IMR-90 (cell line): ENCODE measurements at regions not wholly inside any gene's neighbourhood (a gene's known extent, or its start where the extent isn't known, plus 50 kb on each side); places are given as distances from the start of the nearest gene placed in this dataset.

Experiments used
- CEBPB ChIP-seq: IDR thresholded peaks from 2 replicates; pipeline ENCODE4 v1.6.1; 2012; ENCODE audit warnings: low read depth, low read length, improper control_type of control experiment
- MAFK ChIP-seq: IDR thresholded peaks from 2 replicates; pipeline ENCODE4 v1.6.1; 2012; ENCODE audit warnings: low read depth, low read length, improper control_type of control experiment
- MAZ ChIP-seq: IDR thresholded peaks from 2 replicates; pipeline ENCODE4 v1.6.1; 2012; ENCODE audit warnings: low read depth, mild to moderate bottlenecking, low read length, improper control_type of control experiment, moderate library complexity, borderline replicate concordance
- POLR2A ChIP-seq: IDR thresholded peaks from 2 replicates; pipeline ENCODE4 v1.6.1; 2012; ENCODE audit warnings: mild to moderate bottlenecking, low read depth, low read length
- RCOR1 ChIP-seq: IDR thresholded peaks from 2 replicates; pipeline ENCODE4 v1.6.1; 2012; ENCODE audit warnings: mild to moderate bottlenecking, low read length, improper control_type of control experiment; ENCODE audit not compliant: insufficient replicate concordance
- RFX5 ChIP-seq: IDR thresholded peaks from 2 replicates; pipeline ENCODE4 v1.8.0; 2012; ENCODE audit warnings: low read depth, mild to moderate bottlenecking, low read length, moderate library complexity
- SMC3 ChIP-seq: fragments of 150-350 bp; IDR thresholded peaks from 2 replicates; pipeline ENCODE4 v1.6.1; 2016; ENCODE audit warnings: low read depth, mild to moderate bottlenecking, antibody characterized with exemption, low read length, moderate library complexity
- TF ChIP-seq, protein P1 (sequence below): conservative IDR thresholded peaks from 2 replicates; pipeline ENCODE4 v1.5.1; 2012; ENCODE audit warnings: mild to moderate bottlenecking, low read depth, low read length, improper control_type of control experiment
- TF ChIP-seq, protein P2 (sequence below): fragments of 150-350 bp; IDR thresholded peaks from 2 replicates; pipeline ENCODE4 v1.6.1; 2017; ENCODE audit warnings: mild to moderate bottlenecking, antibody characterized with exemption, low read length, low read depth

DNA sequence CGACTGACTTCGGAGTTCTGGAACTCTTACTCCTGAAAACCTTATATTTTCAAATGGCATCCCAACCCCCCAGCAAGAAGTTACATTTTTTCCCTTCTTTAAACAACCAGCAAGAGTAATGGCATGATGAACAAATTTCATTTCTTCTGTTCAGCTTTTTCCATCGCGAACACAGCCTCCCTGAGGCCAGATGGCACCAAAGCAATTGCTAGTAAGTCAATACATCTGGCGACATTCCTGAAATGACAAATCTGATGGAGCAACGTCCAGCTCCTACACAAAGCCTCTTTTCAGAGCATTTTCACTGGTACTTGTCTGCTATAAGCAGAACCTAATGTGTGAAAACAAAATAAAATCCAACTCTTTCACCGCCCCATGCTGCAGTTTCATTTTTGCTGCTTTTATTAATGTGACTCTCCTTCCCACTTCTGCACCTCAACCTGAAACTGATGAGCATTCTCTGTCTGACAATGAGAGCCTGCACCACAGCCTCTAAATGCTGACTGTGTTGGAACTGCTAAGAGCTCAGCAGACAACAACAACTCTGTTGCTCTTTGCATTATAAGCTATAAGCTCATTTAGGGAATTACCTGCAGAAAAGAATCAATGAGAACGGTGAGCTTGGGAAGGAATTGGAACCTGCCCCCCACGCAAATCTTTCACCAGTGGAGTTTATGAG, 229.8 kb downstream of the FGFR2 start:
- TF ChIP-seq, protein P1, sequence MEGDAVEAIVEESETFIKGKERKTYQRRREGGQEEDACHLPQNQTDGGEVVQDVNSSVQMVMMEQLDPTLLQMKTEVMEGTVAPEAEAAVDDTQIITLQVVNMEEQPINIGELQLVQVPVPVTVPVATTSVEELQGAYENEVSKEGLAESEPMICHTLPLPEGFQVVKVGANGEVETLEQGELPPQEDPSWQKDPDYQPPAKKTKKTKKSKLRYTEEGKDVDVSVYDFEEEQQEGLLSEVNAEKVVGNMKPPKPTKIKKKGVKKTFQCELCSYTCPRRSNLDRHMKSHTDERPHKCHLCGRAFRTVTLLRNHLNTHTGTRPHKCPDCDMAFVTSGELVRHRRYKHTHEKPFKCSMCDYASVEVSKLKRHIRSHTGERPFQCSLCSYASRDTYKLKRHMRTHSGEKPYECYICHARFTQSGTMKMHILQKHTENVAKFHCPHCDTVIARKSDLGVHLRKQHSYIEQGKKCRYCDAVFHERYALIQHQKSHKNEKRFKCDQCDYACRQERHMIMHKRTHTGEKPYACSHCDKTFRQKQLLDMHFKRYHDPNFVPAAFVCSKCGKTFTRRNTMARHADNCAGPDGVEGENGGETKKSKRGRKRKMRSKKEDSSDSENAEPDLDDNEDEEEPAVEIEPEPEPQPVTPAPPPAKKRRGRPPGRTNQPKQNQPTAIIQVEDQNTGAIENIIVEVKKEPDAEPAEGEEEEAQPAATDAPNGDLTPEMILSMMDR, result no peak
- TF ChIP-seq RCOR1 (no peak), MAZ (no peak), MAFK (no peak), CEBPB (no peak), SMC3 (no peak), RFX5 (no peak), POLR2A (no peak)
- TF ChIP-seq, protein P2, sequence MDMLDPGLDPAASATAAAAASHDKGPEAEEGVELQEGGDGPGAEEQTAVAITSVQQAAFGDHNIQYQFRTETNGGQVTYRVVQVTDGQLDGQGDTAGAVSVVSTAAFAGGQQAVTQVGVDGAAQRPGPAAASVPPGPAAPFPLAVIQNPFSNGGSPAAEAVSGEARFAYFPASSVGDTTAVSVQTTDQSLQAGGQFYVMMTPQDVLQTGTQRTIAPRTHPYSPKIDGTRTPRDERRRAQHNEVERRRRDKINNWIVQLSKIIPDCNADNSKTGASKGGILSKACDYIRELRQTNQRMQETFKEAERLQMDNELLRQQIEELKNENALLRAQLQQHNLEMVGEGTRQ, result no peak
